NT2/D1 (cell line): ENCODE measurements at regions not wholly inside any gene's neighbourhood (a gene's known extent, or its start where the extent isn't known, plus 50 kb on each side); places are given as distances from the start of the nearest gene placed in this dataset.
"Not testable (repeated sequence)": the region's sequence is repeated elsewhere in the genome, so short reads cannot be mapped to it uniquely, and the experiment has no call there.

Experiments used
- DNase-seq: peaks from one replicate; pipeline ENCODE4 v3.0.0-alpha.2; 2011; ENCODE audit warnings: low read depth, low spot score
- H3K27me3 ChIP-seq: 2 replicates; pipeline ENCODE4 v1.6.0; 2011; ENCODE audit warnings: mild to moderate bottlenecking; ENCODE audit not compliant: insufficient read length, insufficient read depth
- H3K36me3 ChIP-seq: 2 replicates; pipeline ENCODE4 v1.6.1; 2011; ENCODE audit warnings: mild to moderate bottlenecking, low read length, mixed read lengths; ENCODE audit not compliant: insufficient read depth, insufficient read length
- H3K4me1 ChIP-seq: 2 replicates; pipeline ENCODE4 v1.5.1; 2011; ENCODE audit not compliant: insufficient read depth, insufficient read length
- H3K4me3 ChIP-seq: 2 replicates; pipeline ENCODE4 v1.5.1; 2011; ENCODE audit warnings: low read depth; ENCODE audit not compliant: insufficient read length
- H3K9ac ChIP-seq: 2 replicates; pipeline ENCODE4 v1.6.0; 2011; ENCODE audit warnings: low read depth; ENCODE audit not compliant: insufficient read length
- H3K9me3 ChIP-seq: 2 replicates; pipeline ENCODE4 v1.5.1; 2011; ENCODE audit warnings: mild to moderate bottlenecking, low read length; ENCODE audit not compliant: insufficient read depth
- SUZ12 ChIP-seq: IDR thresholded peaks from 2 replicates; pipeline ENCODE4 v1.6.1; 2011; ENCODE audit not compliant: insufficient read length, insufficient read depth; ENCODE audit errors: extremely low read depth
- YY1 ChIP-seq: IDR thresholded peaks from 2 replicates; pipeline ENCODE4 v1.6.1; 2011; ENCODE audit not compliant: insufficient read length, insufficient read depth
- ZNF274 ChIP-seq: IDR thresholded peaks from 2 replicates; pipeline ENCODE4 v1.6.1; 2011; ENCODE audit warnings: mild to moderate bottlenecking, low read depth, low read length

DNA sequence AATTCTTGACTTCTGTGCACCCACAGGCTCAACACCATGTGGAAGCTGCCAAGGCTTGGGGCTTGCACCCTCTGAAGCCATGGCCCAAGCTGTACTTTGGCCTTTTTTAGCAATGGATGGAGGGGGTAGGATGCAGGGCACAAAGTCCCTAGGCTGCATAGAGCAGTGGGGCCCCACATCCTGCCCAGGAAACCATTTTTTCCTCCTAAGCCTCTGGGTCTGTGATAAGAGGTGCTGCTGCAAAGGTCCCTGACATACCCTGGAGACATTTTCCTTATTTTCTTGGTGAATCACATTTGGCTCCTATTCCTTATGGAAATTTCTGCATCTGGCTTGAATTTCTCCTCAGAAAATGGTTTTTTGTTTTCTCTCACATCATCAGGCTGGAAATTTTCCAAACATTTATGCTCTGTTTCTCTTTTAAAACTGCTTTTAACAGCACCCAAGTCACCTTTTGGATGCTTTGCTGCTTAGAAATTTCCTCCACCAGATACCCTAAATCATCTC, 482.7 kb upstream of the TLE4 start:
- Histone ChIP-seq H3K27me3 (no peaks in the 10 kb centered on the region), H3K9me3 (0 out of 2 replicates have a peak, but pooled peaks cover 5% of the 10 kb centered on the region), H3K4me1 (no peaks in the 10 kb centered on the region), H3K4me3 (no peak overlapping the region), H3K9ac (no peak overlapping the region), H3K36me3 (no peaks in the 10 kb centered on the region)
- no peak for DNase-seq
- TF ChIP-seq YY1, result no peak
- TF ChIP-seq SUZ12, result no peak
- TF ChIP-seq ZNF274, result no peak

DNA sequence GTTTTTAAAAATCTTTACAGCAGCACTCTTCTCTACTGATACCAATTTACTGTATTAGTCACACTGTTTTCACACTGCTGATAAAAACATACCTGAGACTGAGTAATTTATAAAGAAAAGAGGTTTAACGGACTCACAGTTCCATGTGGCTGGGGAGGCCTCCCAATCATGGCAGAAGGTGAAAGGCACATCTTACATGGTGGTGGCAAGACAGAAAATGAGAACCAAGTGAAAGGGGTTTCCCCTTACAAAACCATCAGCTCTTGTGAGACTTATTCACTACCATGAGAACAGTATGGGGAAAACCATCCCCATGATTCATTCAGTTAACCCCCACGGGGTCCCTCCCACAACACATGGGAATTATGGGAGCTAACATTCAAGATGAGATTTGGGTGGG, 481.9 kb upstream of the TLE4 start:
- not testable (repeated sequence) for H3K4me3 ChIP-seq, H3K27me3 ChIP-seq, H3K9me3 ChIP-seq, H3K4me1 ChIP-seq, H3K9ac ChIP-seq, DNase-seq, H3K36me3 ChIP-seq

DNA sequence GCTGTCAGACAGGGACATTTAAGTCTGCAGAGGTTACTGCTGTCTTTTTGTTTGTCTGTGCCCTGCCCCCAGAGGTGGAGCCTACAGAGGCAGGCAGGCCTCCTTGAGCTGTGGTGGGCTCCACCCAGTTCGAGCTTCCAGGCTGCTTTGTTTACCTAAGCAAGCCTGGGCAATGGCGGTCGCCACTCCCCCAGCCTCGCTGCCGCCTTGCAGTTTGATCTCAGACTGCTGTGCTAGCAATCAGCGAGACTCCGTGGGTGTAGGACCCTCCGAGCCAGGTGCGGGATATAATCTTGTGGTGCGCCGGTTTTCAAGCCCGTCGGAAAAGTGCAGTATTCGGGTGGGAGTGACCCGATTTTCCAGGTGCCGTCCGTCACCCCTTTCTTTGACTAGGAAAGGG, 468.5 kb upstream of the TLE4 start:
- not testable (repeated sequence) for H3K4me3 ChIP-seq

DNA sequence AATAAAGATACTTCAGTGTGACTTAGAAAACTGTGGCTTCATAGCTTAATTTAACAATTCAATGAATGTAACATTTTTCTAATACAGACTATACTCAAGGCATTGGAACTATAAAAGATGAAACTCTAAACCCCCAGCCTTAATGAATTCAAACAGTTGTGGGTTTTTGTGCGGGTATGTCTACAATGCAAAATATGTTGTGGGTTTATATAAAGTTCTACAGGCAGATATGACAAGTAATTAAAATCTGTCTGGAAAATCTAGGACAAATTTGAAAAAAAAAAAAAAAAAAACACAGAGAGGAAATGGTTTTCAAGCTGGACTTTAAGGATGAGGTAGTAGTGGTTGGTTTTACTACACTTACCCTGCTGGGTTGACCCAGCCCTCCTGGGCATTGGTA, 467.5 kb upstream of the TLE4 start:
- H3K4me3 ChIP-seq, result no peak overlapping the region
- H3K9ac ChIP-seq, result no peak overlapping the region
- H3K9me3 ChIP-seq, result peaks cover 10% of the 10 kb centered on the region; the same call in 1 of the 2 replicates
- no peak for DNase-seq
- H3K27me3 ChIP-seq, result no peaks in the 10 kb centered on the region
- no peaks in the 10 kb centered on the region for H3K36me3 ChIP-seq
- TF ChIP-seq YY1 (no peak), ZNF274 (no peak), SUZ12 (no peak)
- no peaks in the 10 kb centered on the region for H3K4me1 ChIP-seq

More for the DNA sequence above, 468.5 kb upstream of the TLE4 start:
- not testable (repeated sequence) for H3K4me1 ChIP-seq, H3K9ac ChIP-seq, DNase-seq, H3K9me3 ChIP-seq, H3K36me3 ChIP-seq, H3K27me3 ChIP-seq

DNA sequence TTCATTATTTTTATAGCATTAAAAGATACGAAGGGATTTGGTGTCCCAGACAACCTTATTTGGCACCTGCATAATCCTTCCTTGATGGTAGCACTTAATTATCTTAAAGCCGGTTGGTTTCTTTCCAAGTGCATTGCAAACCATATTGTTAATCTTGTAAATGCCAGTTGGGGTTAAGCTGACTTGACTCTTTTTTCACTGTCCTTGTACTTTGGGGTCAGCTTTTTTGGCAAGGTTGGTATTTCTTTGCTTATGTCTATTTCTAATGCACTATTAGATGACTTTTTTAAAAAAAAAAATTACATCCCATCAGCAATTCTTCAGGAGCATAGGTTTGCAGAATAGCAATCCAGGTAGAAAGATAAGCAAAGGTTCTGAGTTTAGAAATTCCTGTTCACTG, 466.8 kb upstream of the TLE4 start:
- H3K27me3 ChIP-seq, result no peaks in the 10 kb centered on the region
- TF ChIP-seq YY1 (no peak), SUZ12 (no peak), ZNF274 (no peak)
- H3K4me3 ChIP-seq, result no peak overlapping the region
- no peak overlapping the region for H3K9ac ChIP-seq
- no peak for DNase-seq
- H3K36me3 ChIP-seq, result no peaks in the 10 kb centered on the region
- H3K9me3 ChIP-seq, result peaks cover 10% of the 10 kb centered on the region; the same call in 1 of the 2 replicates
- no peaks in the 10 kb centered on the region for H3K4me1 ChIP-seq

DNA sequence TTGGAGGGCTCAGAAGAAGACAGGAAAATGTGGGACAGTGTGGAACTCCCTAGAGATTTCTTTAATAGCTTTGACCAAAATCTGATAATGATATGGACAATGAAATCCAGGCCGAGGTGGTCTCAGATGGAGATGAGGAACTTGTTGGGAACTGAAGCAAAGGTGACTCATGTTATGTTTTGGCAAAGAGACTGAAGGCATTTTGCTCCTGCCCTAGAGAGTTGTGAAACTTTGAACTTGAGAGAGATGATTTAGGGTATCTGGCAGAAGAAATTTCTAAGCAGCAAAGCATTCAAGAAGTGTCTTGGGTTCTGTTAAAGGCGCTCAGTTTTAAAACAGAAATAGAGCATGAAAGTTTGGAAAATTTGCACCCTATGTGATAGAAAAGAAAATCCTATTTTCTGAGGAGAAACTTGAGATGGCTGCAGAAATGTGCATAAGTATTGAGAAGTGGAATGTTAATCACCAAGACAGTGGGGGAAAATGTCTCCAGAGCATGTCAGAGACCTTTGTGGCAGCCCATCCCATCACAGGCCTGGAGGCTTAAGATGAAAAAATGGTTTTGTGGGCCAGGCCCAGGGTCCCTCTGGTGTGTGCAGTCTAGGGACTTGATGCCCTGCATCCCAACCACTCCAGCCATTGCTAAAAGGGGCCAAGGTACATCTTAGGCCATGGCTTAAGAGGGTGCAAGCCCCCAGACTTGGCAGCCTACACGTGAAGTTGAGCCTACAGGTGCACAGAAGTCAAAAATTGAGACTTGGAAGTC, 463.7 kb upstream of the TLE4 start:
- no peak for TF ChIP-seq SUZ12
- TF ChIP-seq YY1, result no peak
- TF ChIP-seq ZNF274, result no peak
- no peaks in the 10 kb centered on the region for H3K36me3 ChIP-seq
- H3K9me3 ChIP-seq, result peaks cover 10% of the 10 kb centered on the region; the same call in 1 of the 2 replicates
- H3K4me1 ChIP-seq, result no peaks in the 10 kb centered on the region
- no peak for DNase-seq
- no peaks in the 10 kb centered on the region for H3K27me3 ChIP-seq
- no peak overlapping the region for H3K9ac ChIP-seq
- no peak overlapping the region for H3K4me3 ChIP-seq

DNA sequence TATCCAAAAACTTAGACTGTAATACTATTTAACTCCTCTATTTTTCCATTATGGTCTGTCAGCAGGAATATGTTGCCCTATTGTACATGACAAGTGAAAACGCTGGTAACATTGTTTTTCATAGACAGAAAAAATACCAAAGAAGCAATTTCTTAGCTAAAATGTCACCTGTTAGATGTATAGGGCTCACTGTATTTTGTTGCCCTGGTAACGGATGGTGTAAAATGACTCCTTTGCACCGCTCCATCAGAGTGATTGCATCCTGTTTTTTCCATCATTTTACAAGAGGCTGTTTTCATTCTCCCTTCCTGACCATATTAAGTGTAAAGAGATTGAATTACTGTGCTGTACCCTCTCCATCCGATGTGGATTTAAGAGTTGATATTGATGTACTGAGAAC, 460.1 kb upstream of the TLE4 start:
- DNase-seq, result no peak
- no peak for TF ChIP-seq YY1
- no peak for TF ChIP-seq ZNF274
- no peak for TF ChIP-seq SUZ12
- Histone ChIP-seq H3K9ac (no peak overlapping the region), H3K9me3 (peaks cover 10% of the 10 kb centered on the region; the same call in 1 of the 2 replicates), H3K27me3 (no peaks in the 10 kb centered on the region), H3K4me1 (no peaks in the 10 kb centered on the region), H3K36me3 (no peaks in the 10 kb centered on the region), H3K4me3 (no peak overlapping the region)
